ENCODE measurements at regions not wholly inside any gene's neighbourhood (a gene's known extent, or its start where the extent isn't known, plus 50 kb on each side); places are given as distances from the start of the nearest gene placed in this dataset.

DNA sequence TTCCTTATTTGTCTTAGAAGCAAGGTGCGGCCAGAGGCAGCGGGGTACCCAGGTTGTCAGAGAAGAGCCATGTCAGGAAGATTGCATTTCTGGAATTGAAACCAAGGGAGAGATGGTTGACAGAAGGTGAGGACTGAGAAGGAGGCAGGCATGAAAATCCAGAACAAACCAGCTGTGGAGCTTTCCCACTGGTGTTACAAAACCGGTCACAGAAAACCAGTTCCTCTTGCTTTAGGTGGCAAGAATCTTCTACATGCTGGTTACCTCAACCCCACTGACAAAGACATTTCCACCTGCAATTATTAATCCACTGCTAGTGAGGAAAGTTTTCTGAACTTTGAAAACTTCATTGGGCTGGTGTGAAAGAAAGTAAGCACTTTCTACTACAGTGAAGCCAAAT is 64.0 kb upstream of the MED4 start:
- Histone ChIP-seq H3K27ac (no peak overlapping the region), H3K4me1 (replicated peaks in 1 of 2) (no peaks in the 10 kb centered on the region), H3K4me3 (no peak overlapping the region)
- ATAC-seq (replicated peaks in 6 of 8) = no peak
- in situ Hi-C loops (cut with MboI; ENCODE audit: low pct_unique_long_range_greater_than_20kb in 2 of 9, low sequenced_read_pairs in 9 of 9, unreplicated experiment in 9 of 9) = no loop called here
- 90 to 100% (median 98%) methylated on average over 2 to 3 of the region's 3 CpGs; no CpG with 5 or more reads in 2 of the 10 experiments for WGBS, 10 experiments

GRCh38 chr13:48158290-48158689 is 63.4 kb upstream of the MED4 start:
- in situ Hi-C loops (cut with MboI; ENCODE audit: low pct_unique_long_range_greater_than_20kb in 2 of 9, low sequenced_read_pairs in 9 of 9, unreplicated experiment in 9 of 9) = no loop called here
- Histone ChIP-seq H3K4me1 (replicated peaks in 1 of 2) (no peaks in the 10 kb centered on the region), H3K27ac (no peak overlapping the region), H3K4me3 (no peak overlapping the region)
- no peak for ATAC-seq (replicated peaks in 6 of 8)
- WGBS, 10 experiments = 80 to 100% (median 100%) methylated on average over 1 of the region's 1 CpG; no CpG with 5 or more reads in 2 of the 10 experiments

GRCh38 chr13:48156466-48156865 is 61.6 kb upstream of the MED4 start:
- H3K4me1 ChIP-seq (replicated peaks in 1 of 2) = no peaks in the 10 kb centered on the region
- in situ Hi-C loops (cut with MboI; ENCODE audit: low pct_unique_long_range_greater_than_20kb in 2 of 9, low sequenced_read_pairs in 9 of 9, unreplicated experiment in 9 of 9) = no loop called here
- H3K27ac ChIP-seq = no peak overlapping the region
- ATAC-seq (replicated peaks in 6 of 8) = no peak
- 35 to 100% (median 80%) methylated on average over 1 to 5 of the region's 6 CpGs; no CpG with 5 or more reads in 1 of the 10 experiments for WGBS, 10 experiments
- H3K4me3 ChIP-seq = no peak overlapping the region

DNA sequence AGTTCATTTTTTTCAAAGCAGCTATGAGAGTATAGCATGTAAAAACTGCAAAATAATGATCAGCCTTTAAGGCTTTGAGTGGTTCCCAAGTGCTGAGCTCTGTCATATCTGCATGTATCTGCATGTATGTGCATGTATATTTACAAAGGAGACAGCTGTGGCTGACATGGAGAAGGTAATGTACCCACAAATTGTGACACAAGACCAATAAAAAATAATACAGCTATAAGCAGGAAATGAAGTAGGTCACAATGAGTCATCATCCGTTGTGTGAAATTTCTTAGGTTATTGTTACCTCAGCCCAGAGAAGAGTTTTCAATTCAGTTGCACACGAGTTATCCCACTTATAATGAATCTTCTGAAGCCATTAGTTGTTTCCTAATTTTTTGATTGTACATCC is 60.9 kb upstream of the MED4 start:
- ATAC-seq (replicated peaks in 6 of 8) = peak in 6 of 8 experiments; percentile 10 to 84 (median 32)
- WGBS, 10 experiments = 0 to 94% (median 73%) methylated on average over 1 to 2 of the region's 2 CpGs; no CpG with 5 or more reads in 1 of the 10 experiments

GRCh38 chr13:48154671-48155070 is 59.8 kb upstream of the MED4 start:
- in situ Hi-C loops (cut with MboI; ENCODE audit: low pct_unique_long_range_greater_than_20kb in 2 of 9, low sequenced_read_pairs in 9 of 9, unreplicated experiment in 9 of 9) = no loop called here
- 86 to 100% (median 97%) methylated on average over 1 to 5 of the region's 6 CpGs; no CpG with 5 or more reads in 2 of the 10 experiments for WGBS, 10 experiments
- no peak overlapping the region for H3K27ac ChIP-seq
- H3K4me1 ChIP-seq (replicated peaks in 1 of 2) = no peaks in the 10 kb centered on the region
- H3K4me3 ChIP-seq = no peak overlapping the region
- no peak for ATAC-seq (replicated peaks in 6 of 8)

More for the DNA sequence above, 60.9 kb upstream of the MED4 start:
- no peak overlapping the region for H3K4me3 ChIP-seq
- H3K27ac ChIP-seq = no peak overlapping the region
- H3K4me1 ChIP-seq (replicated peaks in 1 of 2) = no peaks in the 10 kb centered on the region
- in situ Hi-C loops (cut with MboI; ENCODE audit: low pct_unique_long_range_greater_than_20kb in 2 of 9, low sequenced_read_pairs in 9 of 9, unreplicated experiment in 9 of 9) = no loop called here

GRCh38 chr13:48153186-48153585 is 58.3 kb upstream of the MED4 start:
- Histone ChIP-seq H3K27ac (no peak overlapping the region), H3K4me3 (no peak overlapping the region), H3K4me1 (replicated peaks in 1 of 2) (no peaks in the 10 kb centered on the region)
- ATAC-seq (replicated peaks in 6 of 8) = no peak
- WGBS, 10 experiments = 58 to 100% (median 86%) methylated on average over 1 to 3 of the region's 3 CpGs
- in situ Hi-C loops (cut with MboI; ENCODE audit: low pct_unique_long_range_greater_than_20kb in 2 of 9, low sequenced_read_pairs in 9 of 9, unreplicated experiment in 9 of 9) = no loop called here

- H3K27ac ChIP-seq = no peak overlapping the region
- H3K4me1 ChIP-seq (replicated peaks in 1 of 2) = no peaks in the 10 kb centered on the region
- in situ Hi-C loops (cut with MboI; ENCODE audit: low pct_unique_long_range_greater_than_20kb in 2 of 9, low sequenced_read_pairs in 9 of 9, unreplicated experiment in 9 of 9) = no loop called here
- ATAC-seq (replicated peaks in 6 of 8) = peak in 3 of 8 experiments; percentile 13 to 55 (median 36)
- WGBS, 10 experiments = 7 to 76% (median 58%) methylated on average over 4 to 5 of the region's 5 CpGs; no CpG with 5 or more reads in 3 of the 10 experiments
- H3K4me3 ChIP-seq = no peak overlapping the region
Measured at GRCh38 chr13:48151363-48152161, 56.7 kb upstream of the MED4 start.

- no peak overlapping the region for H3K4me3 ChIP-seq
- in situ Hi-C loops (cut with MboI; ENCODE audit: low pct_unique_long_range_greater_than_20kb in 2 of 9, low sequenced_read_pairs in 9 of 9, unreplicated experiment in 9 of 9) = loop anchor here in 6 of 9 experiments (25.0 kb wide), 4 partner anchors 89 to 439 kb away; partner anchors contain the start of gene ITM2B (in 1 of the 6)
- no peaks in the 10 kb centered on the region for H3K4me1 ChIP-seq (replicated peaks in 1 of 2)
- no peak for ATAC-seq (replicated peaks in 6 of 8)
- 45 to 80% (median 63%) methylated on average over 1 to 6 of the region's 6 CpGs; no CpG with 5 or more reads in 3 of the 10 experiments for WGBS, 10 experiments
- no peak overlapping the region for H3K27ac ChIP-seq
Measured at GRCh38 chr13:48148454-48148853, 53.5 kb upstream of the MED4 start.

DNA sequence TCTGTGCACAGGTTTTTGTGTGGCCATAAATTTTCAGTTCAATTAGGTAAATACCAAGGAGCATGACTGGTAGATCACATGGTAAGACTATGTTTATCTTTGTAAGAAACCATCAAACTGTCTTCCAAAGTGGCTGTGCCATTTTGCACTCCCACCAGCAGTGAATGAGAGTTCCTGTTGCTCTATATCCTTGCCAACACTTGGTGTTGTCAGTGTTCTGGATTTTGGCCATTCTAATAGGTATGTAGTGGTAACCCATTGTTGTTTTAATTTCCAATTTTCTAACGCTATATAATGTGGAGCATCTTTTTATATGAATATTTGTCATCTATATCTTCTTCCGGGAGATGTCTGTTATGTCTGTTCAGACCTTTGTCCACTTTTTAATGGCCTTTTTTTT is 51.7 kb upstream of the MED4 start:
- Histone ChIP-seq H3K27ac (no peak overlapping the region), H3K4me3 (no peak overlapping the region), H3K4me1 (replicated peaks in 1 of 2) (no peaks in the 10 kb centered on the region)
- in situ Hi-C loops (cut with MboI; ENCODE audit: low pct_unique_long_range_greater_than_20kb in 2 of 9, low sequenced_read_pairs in 9 of 9, unreplicated experiment in 9 of 9) = loop anchor here in 6 of 9 experiments (25.0 kb wide), 4 partner anchors 91 to 441 kb away; partner anchors contain the start of gene ITM2B (in 1 of the 6)
- 80 to 100% (median 93%) methylated on average over 1 to 2 of the region's 2 CpGs; no CpG with 5 or more reads in 4 of the 10 experiments for WGBS, 10 experiments
- ATAC-seq (replicated peaks in 6 of 8) = no peak

- no peak overlapping the region for H3K4me3 ChIP-seq
- WGBS, 10 experiments = 14 to 100% (median 77%) methylated on average over 1 of the region's 1 CpG; no CpG with 5 or more reads in 4 of the 10 experiments
- in situ Hi-C loops (cut with MboI; ENCODE audit: low pct_unique_long_range_greater_than_20kb in 2 of 9, low sequenced_read_pairs in 9 of 9, unreplicated experiment in 9 of 9) = loop anchor here in 6 of 9 experiments (25.0 kb wide), 4 partner anchors 91 to 441 kb away; partner anchors contain the start of gene ITM2B (in 1 of the 6)
- H3K27ac ChIP-seq = no peak overlapping the region
- no peak for ATAC-seq (replicated peaks in 6 of 8)
- H3K4me1 ChIP-seq (replicated peaks in 1 of 2) = no peaks in the 10 kb centered on the region
Measured at GRCh38 chr13:48146122-48146521, 51.2 kb upstream of the MED4 start.
